SK-N-SH treated with all-trans-retinoic acid at 6 μM for 48 hours (cell line): ENCODE measurements at regions not wholly inside any gene's neighbourhood (a gene's known extent, or its start where the extent isn't known, plus 50 kb on each side); places are given as distances from the start of the nearest gene placed in this dataset.

Experiments used
- ATAC-seq: fragments of 200-7000 bp; cut with Tn5 transposase; 3 replicates; pipeline ENCODE4 v1.9.1; 2020; ENCODE audit warnings: mild to moderate bottlenecking, moderate library complexity
- ARNTL ChIP-seq: fragments of 450-650 bp; formaldehyde crosslinking; IDR thresholded peaks from 2 replicates; pipeline ENCODE4 v1.5.0; 2020; ENCODE audit warnings: low read depth, mild to moderate bottlenecking, moderate library complexity, borderline replicate concordance
- BACH2 ChIP-seq: fragments of 250-450 bp; sonication (Bioruptor Pico); IDR thresholded peaks from 2 replicates; pipeline ENCODE4 v1.9.0; 2021; ENCODE audit warnings: mild to moderate bottlenecking, borderline replicate concordance
- CSDC2 ChIP-seq: fragments of 250-450 bp; sonication (Bioruptor Pico); IDR thresholded peaks from 2 replicates; pipeline ENCODE4 v1.5.0; 2020; ENCODE audit warnings: mild to moderate bottlenecking, moderate library complexity
- CSRNP3 ChIP-seq: fragments of 250-450 bp; sonication (Bioruptor Pico); IDR thresholded peaks from 2 replicates; pipeline ENCODE4 v1.5.1; 2021; ENCODE audit warnings: mild to moderate bottlenecking, moderate library complexity
- ESRRG ChIP-seq: fragments of 250-450 bp; sonication (Bioruptor Pico); IDR thresholded peaks from 2 replicates; pipeline ENCODE4 v1.6.1; 2021; ENCODE audit warnings: mild to moderate bottlenecking
- GLIS3 ChIP-seq: fragments of 250-450 bp; sonication (Bioruptor Pico); IDR thresholded peaks from 2 replicates; pipeline ENCODE4 v1.5.0; 2020; ENCODE audit warnings: mild to moderate bottlenecking, moderate library complexity
- ISL1 ChIP-seq: fragments of 250-450 bp; sonication (Bioruptor Pico); IDR thresholded peaks from 2 replicates; pipeline ENCODE4 v2.1.2; 2022; ENCODE audit warnings: mild to moderate bottlenecking, moderate library complexity
- OSR1 ChIP-seq: fragments of 250-450 bp; sonication (Bioruptor Pico); IDR thresholded peaks from 2 replicates; pipeline ENCODE4 v1.8.0; 2022; ENCODE audit warnings: moderate library complexity, mild to moderate bottlenecking, inconsistent platforms
- PATZ1 ChIP-seq: fragments of 250-450 bp; sonication (Bioruptor Pico); IDR thresholded peaks from 2 replicates; pipeline ENCODE4 v1.8.0; 2020; ENCODE audit warnings: mild to moderate bottlenecking, moderate library complexity, borderline replicate concordance
- POU6F1 ChIP-seq: fragments of 250-450 bp; sonication (Bioruptor Pico); IDR thresholded peaks from 2 replicates; pipeline ENCODE4 v1.8.0; 2021; ENCODE audit warnings: low read depth, mild to moderate bottlenecking, moderate library complexity, borderline replicate concordance
- PPARA ChIP-seq: fragments of 250-450 bp; sonication (Bioruptor Pico); IDR thresholded peaks from 2 replicates; pipeline ENCODE4 v1.5.0; 2020; ENCODE audit warnings: mild to moderate bottlenecking, borderline replicate concordance
- RARB ChIP-seq: fragments of 250-450 bp; sonication (Bioruptor Pico); IDR thresholded peaks from 2 replicates; pipeline ENCODE4 v1.8.0; 2021; ENCODE audit warnings: mild to moderate bottlenecking, moderate library complexity
- SNAI2 ChIP-seq: fragments of 250-450 bp; sonication (Bioruptor Pico); IDR thresholded peaks from 2 replicates; pipeline ENCODE4 v1.5.0; 2020; ENCODE audit warnings: mild to moderate bottlenecking, moderate library complexity
- TCF4 ChIP-seq: fragments of 250-450 bp; sonication (Bioruptor Pico); IDR thresholded peaks from 2 replicates; pipeline ENCODE4 v1.8.0; 2021; ENCODE audit warnings: mild to moderate bottlenecking, moderate library complexity, borderline replicate concordance
- TOX ChIP-seq: fragments of 250-450 bp; sonication (Bioruptor Pico); IDR thresholded peaks from 2 replicates; pipeline ENCODE4 v1.8.0; 2021; ENCODE audit warnings: mild to moderate bottlenecking, moderate library complexity, borderline replicate concordance
- TSHZ2 ChIP-seq: fragments of 250-450 bp; sonication (Bioruptor Pico); IDR thresholded peaks from 2 replicates; pipeline ENCODE4 v1.5.0; 2020; ENCODE audit warnings: mild to moderate bottlenecking, moderate library complexity
- ZC3H10 ChIP-seq: fragments of 250-450 bp; sonication (Bioruptor Pico); IDR thresholded peaks from 2 replicates; pipeline ENCODE4 v1.5.1; 2021; ENCODE audit warnings: mild to moderate bottlenecking, moderate library complexity
- ZFP3 ChIP-seq: fragments of 250-450 bp; sonication (Bioruptor Pico); IDR thresholded peaks from 2 replicates; pipeline ENCODE4 v1.5.0; 2020; ENCODE audit warnings: mild to moderate bottlenecking, moderate library complexity
- ZFP30 ChIP-seq: fragments of 450-650 bp; formaldehyde crosslinking; IDR thresholded peaks from 2 replicates; pipeline ENCODE4 v1.5.0; 2022; ENCODE audit warnings: mild to moderate bottlenecking, moderate library complexity
- ZNF565 ChIP-seq: fragments of 450-650 bp; formaldehyde crosslinking; conservative IDR thresholded peaks from 2 replicates; pipeline ENCODE4 v1.5.0; 2020; ENCODE audit warnings: low read depth, mild to moderate bottlenecking, moderate library complexity
- ZNF70 ChIP-seq: fragments of 450-650 bp; formaldehyde crosslinking; IDR thresholded peaks from 2 replicates; pipeline ENCODE4 v1.5.0; 2020; ENCODE audit warnings: mild to moderate bottlenecking, moderate library complexity
- ZNF8 ChIP-seq: fragments of 450-650 bp; formaldehyde crosslinking; IDR thresholded peaks from 2 replicates; pipeline ENCODE4 v1.5.0; 2020; ENCODE audit warnings: mild to moderate bottlenecking, moderate library complexity

- no peak for ATAC-seq
- TF ChIP-seq CSRNP3 (CRISPR knock-in tag) (no peak), SNAI2 (CRISPR knock-in tag) (no peak), ZNF565 (CRISPR knock-in tag) (no peak), ZNF8 (CRISPR knock-in tag) (no peak), GLIS3 (no peak), ISL1 (CRISPR knock-in tag) (no peak)
These were observed 129.1 kb upstream of the NCAM1 start for GRCh38 chr11:112831969-112832766.

- ATAC-seq: peak; percentile 88
- no peak for TF ChIP-seq RARB (CRISPR knock-in tag)
- TF ChIP-seq ZFP30: peak; percentile 28; the same call in 1 of the 2 replicates
- no peak for TF ChIP-seq OSR1 (CRISPR knock-in tag)
- TF ChIP-seq POU6F1 (CRISPR knock-in tag): no peak
- TF ChIP-seq TSHZ2: peak; percentile 22; the same call in 1 of the 2 replicates
- TF ChIP-seq ZNF70 (CRISPR knock-in tag): peak; percentile 34; the same call in 1 of the 2 replicates
- TF ChIP-seq ZC3H10 (CRISPR knock-in tag): no peak
- peak; percentile 16; the same call in 1 of the 2 replicates for TF ChIP-seq ISL1 (CRISPR knock-in tag)
- TF ChIP-seq TCF4 (CRISPR knock-in tag): peak; percentile 45; the same call in 1 of the 2 replicates
- 0 out of 2 replicates have a peak, but pooled peaks have one; percentile 38 for TF ChIP-seq PATZ1
These were observed 126.9 kb upstream of the NCAM1 start for GRCh38 chr11:112834277-112834755.

- peak; percentile 13 for ATAC-seq
- TF ChIP-seq ZFP3 (CRISPR knock-in tag) (peak; percentile 40; the same call in 1 of the 2 replicates), RARB (CRISPR knock-in tag) (no peak)
These were observed 125.5 kb upstream of the NCAM1 start for GRCh38 chr11:112835591-112836255.

- no peak for ATAC-seq
- TF ChIP-seq PATZ1 (no peak), CSDC2 (CRISPR knock-in tag) (no peak), ZNF565 (CRISPR knock-in tag) (no peak), PPARA (no peak), ISL1 (CRISPR knock-in tag) (no peak), ZNF70 (CRISPR knock-in tag) (no peak), ESRRG (CRISPR knock-in tag) (no peak), GLIS3 (no peak), TSHZ2 (no peak), SNAI2 (CRISPR knock-in tag) (no peak), TOX (no peak), ZNF8 (CRISPR knock-in tag) (no peak), BACH2 (CRISPR knock-in tag) (no peak), ARNTL (CRISPR knock-in tag) (no peak), OSR1 (CRISPR knock-in tag) (no peak)
These were observed 125.0 kb upstream of the NCAM1 start for GRCh38 chr11:112836256-112836602.
